Breast epithelium (tissue), 4 donors: ENCODE measurements at regions not wholly inside any gene's neighbourhood (a gene's known extent, or its start where the extent isn't known, plus 50 kb on each side); places are given as distances from the start of the nearest gene placed in this dataset.

Experiments used
- DNase-seq, 2 donors: peaks; one replicate each; pipeline ENCODE4 v3.0.0-alpha.2; 2019; ENCODE audit warnings: low spot score in 2 of 2
- H3K27ac ChIP-seq, 2 donors: fragments of 200-600 bp; sonication (generic) in 1 of 2; one replicate each; pipeline ENCODE4 v1.5.1; 2016 to 2019; ENCODE audit warnings: mild to moderate bottlenecking in 1 of 2
- H3K27me3 ChIP-seq, 2 donors: fragments of 200-600 bp; sonication (generic) in 1 of 2; one replicate each; pipeline versions ENCODE4 v1.5.1 to v1.6.0; 2017 to 2019; ENCODE audit warnings: control low read depth in 1 of 2, mild to moderate bottlenecking in 1 of 2
- H3K36me3 ChIP-seq: fragments of 200-600 bp; one replicate; pipeline ENCODE4 v1.5.1; 2019
- H3K4me1 ChIP-seq, 2 donors: fragments of 200-600 bp; sonication (generic); one replicate each; pipeline ENCODE4 v1.5.1; 2016 to 2019; ENCODE audit warnings: control low read depth in 1 of 2
- H3K4me3 ChIP-seq, 3 donors: fragments of 200-600 bp; sonication (generic); 1 replicate in 2 of 3; 2 replicates in 1 of 3; pipeline ENCODE4 v1.5.1; 2016 to 2019; ENCODE audit warnings: mild to moderate bottlenecking in 3 of 3, moderate library complexity in 2 of 3
- H3K9me3 ChIP-seq, 2 donors: fragments of 200-600 bp; sonication (generic) in 1 of 2; one replicate each; pipeline ENCODE4 v1.5.1; 2016 to 2019; ENCODE audit warnings: control low read depth in 1 of 2
- CTCF ChIP-seq, 3 donors: fragments of 450-650 bp; IDR thresholded peaks; one replicate each; pipeline ENCODE4 v1.5.1; 2016 to 2017; ENCODE audit warnings: antibody characterized with exemption in 3 of 3, mild to moderate bottlenecking in 3 of 3, moderate library complexity in 3 of 3
- POLR2A ChIP-seq: fragments of 450-650 bp; IDR thresholded peaks from one replicate; pipeline ENCODE4 v1.6.1; 2016; ENCODE audit warnings: antibody characterized with exemption, mild to moderate bottlenecking, moderate library complexity
- POLR2AphosphoS5 ChIP-seq, 3 donors: sonication (generic); formaldehyde crosslinking; IDR thresholded peaks; one replicate each; pipeline ENCODE4 v1.6.1; 2017; ENCODE audit warnings: antibody characterized with exemption in 3 of 3
- intact Hi-C: fragments of 100-400 bp; cut with DNase I; formaldehyde crosslinking; loops from one replicate; pipeline ENCODE4 v1.15.1; 2023; ENCODE audit warnings: low total_unique reads

- Histone ChIP-seq H3K27me3 (no peaks in the 10 kb centered on the region), H3K4me1 (no peaks in the 10 kb centered on the region), H3K4me3 (no peak overlapping the region), H3K36me3 (no peaks in the 10 kb centered on the region), H3K9me3 (peaks cover 0 to 8% of the 10 kb centered on the region in 2 donors), H3K27ac (no peak overlapping the region)
- intact Hi-C loops, result no loop called here
- DNase-seq, result no peak
- TF ChIP-seq POLR2A, result no peak
- TF ChIP-seq POLR2AphosphoS5 (IDR thresholded peaks at IDR 0.05), result no peak
- TF ChIP-seq CTCF (IDR thresholded peaks at IDR 0.05), result no peak
Observed at GRCh38 chr2:57549642-57550102, 496.9 kb upstream of the VRK2 start.

- Histone ChIP-seq H3K27me3 (no peaks in the 10 kb centered on the region), H3K4me1 (no peaks in the 10 kb centered on the region), H3K27ac (no peak overlapping the region), H3K36me3 (no peaks in the 10 kb centered on the region), H3K4me3 (no peak overlapping the region), H3K9me3 (peaks cover 0 to 8% of the 10 kb centered on the region in 2 donors)
- no peak for DNase-seq
- intact Hi-C loops, result no loop called here
- TF ChIP-seq POLR2A, result no peak
- no peak for TF ChIP-seq POLR2AphosphoS5 (IDR thresholded peaks at IDR 0.05)
- no peak for TF ChIP-seq CTCF (IDR thresholded peaks at IDR 0.05)
Observed at GRCh38 chr2:57550912-57551311, 495.7 kb upstream of the VRK2 start.

GRCh38 chr2:57552885-57553284, 493.7 kb upstream of the VRK2 start:
- no peaks in the 10 kb centered on the region for H3K36me3 ChIP-seq
- peaks cover 0 to 8% of the 10 kb centered on the region in 2 donors for H3K9me3 ChIP-seq
- H3K27me3 ChIP-seq, result no peaks in the 10 kb centered on the region
- H3K4me1 ChIP-seq, result no peaks in the 10 kb centered on the region
- no peak overlapping the region for H3K27ac ChIP-seq
- intact Hi-C loops, result no loop called here
- TF ChIP-seq POLR2AphosphoS5 (IDR thresholded peaks at IDR 0.05) (no peak), POLR2A (no peak), CTCF (IDR thresholded peaks at IDR 0.05) (no peak)
- H3K4me3 ChIP-seq, result no peak overlapping the region
- no peak for DNase-seq

GRCh38 chr2:57554348-57554747, 492.3 kb upstream of the VRK2 start:
- Histone ChIP-seq H3K4me3 (no peak overlapping the region), H3K36me3 (no peaks in the 10 kb centered on the region), H3K4me1 (no peaks in the 10 kb centered on the region), H3K27me3 (no peaks in the 10 kb centered on the region), H3K9me3 (peaks cover 0 to 8% of the 10 kb centered on the region in 2 donors), H3K27ac (no peak overlapping the region)
- intact Hi-C loops, result no loop called here
- no peak for DNase-seq
- TF ChIP-seq POLR2AphosphoS5 (IDR thresholded peaks at IDR 0.05) (no peak), CTCF (IDR thresholded peaks at IDR 0.05) (no peak), POLR2A (no peak)

GRCh38 chr2:57558312-57558711, 488.3 kb upstream of the VRK2 start:
- H3K27me3 ChIP-seq, result no peaks in the 10 kb centered on the region
- H3K27ac ChIP-seq, result no peak overlapping the region
- TF ChIP-seq CTCF (IDR thresholded peaks at IDR 0.05) (no peak), POLR2A (no peak), POLR2AphosphoS5 (IDR thresholded peaks at IDR 0.05) (no peak)
- intact Hi-C loops, result no loop called here
- no peaks in the 10 kb centered on the region for H3K4me1 ChIP-seq
- H3K4me3 ChIP-seq, result no peak overlapping the region
- H3K9me3 ChIP-seq, result no peaks in the 10 kb centered on the region
- no peaks in the 10 kb centered on the region for H3K36me3 ChIP-seq
- no peak for DNase-seq
